Activated CD8-positive, alpha-beta memory T cell treated with anti-CD3 and anti-CD28 coated beads, Interleukin-2, amount 10 ng/mL, durations not matched to agents 7 days and 5 days (primary cell): ENCODE measurements at regions not wholly inside any gene's neighbourhood (a gene's known extent, or its start where the extent isn't known, plus 50 kb on each side); places are given as distances from the start of the nearest gene placed in this dataset.

Experiments used
- ATAC-seq: fragments of 150-1000 bp; cut with Tn5 transposase; one replicate; pipeline ENCODE4 v1.10.0; 2021; ENCODE audit warnings: moderate library complexity
- CTCF ChIA-PET: fragments of 350-600 bp; sonication (Branson Sonifier 250); formaldehyde crosslinking; loops from one replicate; lab custom pipeline; 2021; ENCODE audit warnings: antibody characterized with exemption; lab: Charles Lee
- DNase-seq: peaks from one replicate; pipeline ENCODE4 v3.0.0-alpha.2; 2020
- H3K27ac Mint-ChIP-seq: one replicate; pipeline ENCODE4 v1.8.0; 2021; ENCODE audit warnings: mild to moderate bottlenecking, mixed read lengths
- H3K27me3 Mint-ChIP-seq: one replicate; pipeline ENCODE4 v1.8.0; 2021; ENCODE audit warnings: mixed read lengths
- H3K36me3 Mint-ChIP-seq: one replicate; pipeline ENCODE4 v1.8.0; 2021; ENCODE audit warnings: mild to moderate bottlenecking, mixed read lengths
- H3K4me1 Mint-ChIP-seq: one replicate; pipeline ENCODE4 v1.8.0; 2021; ENCODE audit warnings: mixed read lengths
- H3K4me3 Mint-ChIP-seq: one replicate; pipeline ENCODE4 v1.8.0; 2021; ENCODE audit warnings: mild to moderate bottlenecking, moderate library complexity, mixed read lengths
- H3K9me3 Mint-ChIP-seq: one replicate; pipeline ENCODE4 v1.8.0; 2022; ENCODE audit warnings: low read depth, mixed read lengths

GRCh38 chr3:165476399-165477060 lies 280.3 kb upstream of the SLITRK3 start:
- Mint-ChIP-seq H3K27ac (no peak overlapping the region), H3K4me3 (no peak overlapping the region), H3K36me3 (no peaks in the 10 kb centered on the region), H3K27me3 (no peaks in the 10 kb centered on the region), H3K9me3 (peaks cover 3% of the 10 kb centered on the region), H3K4me1 (no peaks in the 10 kb centered on the region)
- ATAC-seq (no peak), DNase-seq (no peak)
- CTCF ChIA-PET, result no interaction called here

GRCh38 chr3:165466856-165467255 lies 270.7 kb upstream of the SLITRK3 start:
- ATAC-seq (no peak), DNase-seq (no peak)
- CTCF ChIA-PET, result no interaction called here
- Mint-ChIP-seq H3K9me3 (peaks cover 6% of the 10 kb centered on the region), H3K4me1 (no peaks in the 10 kb centered on the region), H3K27ac (no peak overlapping the region), H3K4me3 (no peak overlapping the region), H3K36me3 (no peaks in the 10 kb centered on the region), H3K27me3 (no peaks in the 10 kb centered on the region)

GRCh38 chr3:165464736-165465135 lies 268.6 kb upstream of the SLITRK3 start:
- CTCF ChIA-PET, result no interaction called here
- H3K27ac Mint-ChIP-seq, result no peak overlapping the region
- no peaks in the 10 kb centered on the region for H3K9me3 Mint-ChIP-seq
- H3K4me3 Mint-ChIP-seq, result no peak overlapping the region
- DNase-seq (no peak), ATAC-seq (no peak)
- H3K4me1 Mint-ChIP-seq, result no peaks in the 10 kb centered on the region
- H3K36me3 Mint-ChIP-seq, result no peaks in the 10 kb centered on the region
- H3K27me3 Mint-ChIP-seq, result no peaks in the 10 kb centered on the region

- no peak for DNase-seq
- no peak for ATAC-seq
- Mint-ChIP-seq H3K4me3 (no peak overlapping the region), H3K9me3 (peaks cover 3% of the 10 kb centered on the region), H3K4me1 (no peaks in the 10 kb centered on the region), H3K36me3 (no peaks in the 10 kb centered on the region), H3K27ac (no peak overlapping the region), H3K27me3 (no peaks in the 10 kb centered on the region)
- CTCF ChIA-PET, result interaction anchor here (0.5 kb wide), 1 partner anchor 100 kb away, joined by 3 read pairs; no protein-coding TSS in a partner anchor
Observed at GRCh38 chr3:165463531-165463930, 267.3 kb upstream of the SLITRK3 start.

GRCh38 chr3:165462636-165463334 lies 266.6 kb upstream of the SLITRK3 start:
- Mint-ChIP-seq H3K9me3 (peaks cover 3% of the 10 kb centered on the region), H3K4me1 (no peaks in the 10 kb centered on the region), H3K27ac (no peak overlapping the region), H3K4me3 (no peak overlapping the region), H3K36me3 (no peaks in the 10 kb centered on the region), H3K27me3 (no peaks in the 10 kb centered on the region)
- CTCF ChIA-PET, result interaction anchor here (0.5 kb wide), 1 partner anchor 101 kb away, joined by 3 read pairs; no protein-coding TSS in a partner anchor
- DNase-seq, result no peak
- no peak for ATAC-seq

- ATAC-seq (no peak), DNase-seq (no peak)
- Mint-ChIP-seq H3K27ac (no peak overlapping the region), H3K4me1 (no peaks in the 10 kb centered on the region), H3K36me3 (no peaks in the 10 kb centered on the region), H3K27me3 (no peaks in the 10 kb centered on the region), H3K9me3 (peaks cover 3% of the 10 kb centered on the region), H3K4me3 (no peak overlapping the region)
- CTCF ChIA-PET, result no interaction called here
Observed at GRCh38 chr3:165459924-165460835, 264.0 kb upstream of the SLITRK3 start.

- Mint-ChIP-seq H3K36me3 (no peaks in the 10 kb centered on the region), H3K4me1 (no peaks in the 10 kb centered on the region), H3K27ac (no peak overlapping the region), H3K9me3 (peaks cover 3% of the 10 kb centered on the region), H3K27me3 (no peaks in the 10 kb centered on the region), H3K4me3 (no peak overlapping the region)
- no peak for ATAC-seq
- no peak for DNase-seq
- CTCF ChIA-PET, result no interaction called here
Observed at GRCh38 chr3:165459111-165459510, 262.9 kb upstream of the SLITRK3 start.

- Mint-ChIP-seq H3K4me3 (no peak overlapping the region), H3K4me1 (no peaks in the 10 kb centered on the region), H3K9me3 (peaks cover 4% of the 10 kb centered on the region), H3K36me3 (no peaks in the 10 kb centered on the region), H3K27ac (no peak overlapping the region), H3K27me3 (no peaks in the 10 kb centered on the region)
- ATAC-seq (no peak), DNase-seq (no peak)
- CTCF ChIA-PET, result no interaction called here
Observed at GRCh38 chr3:165457096-165457495, 260.9 kb upstream of the SLITRK3 start.

- CTCF ChIA-PET, result no interaction called here
- Mint-ChIP-seq H3K4me1 (no peaks in the 10 kb centered on the region), H3K27me3 (no peaks in the 10 kb centered on the region), H3K4me3 (no peak overlapping the region), H3K27ac (no peak overlapping the region), H3K9me3 (peaks cover 4% of the 10 kb centered on the region), H3K36me3 (no peaks in the 10 kb centered on the region)
- DNase-seq (no peak), ATAC-seq (no peak)
Observed at GRCh38 chr3:165455793-165456192, 259.6 kb upstream of the SLITRK3 start.

- Mint-ChIP-seq H3K27me3 (no peaks in the 10 kb centered on the region), H3K4me3 (no peak overlapping the region), H3K27ac (no peak overlapping the region), H3K4me1 (no peaks in the 10 kb centered on the region), H3K9me3 (peaks cover 4% of the 10 kb centered on the region), H3K36me3 (no peaks in the 10 kb centered on the region)
- no peak for DNase-seq
- ATAC-seq, result no peak
- CTCF ChIA-PET, result no interaction called here
Observed at GRCh38 chr3:165455360-165455759, 259.2 kb upstream of the SLITRK3 start.

- CTCF ChIA-PET, result no interaction called here
- Mint-ChIP-seq H3K9me3 (peaks cover 8% of the 10 kb centered on the region), H3K4me1 (no peaks in the 10 kb centered on the region), H3K27me3 (no peaks in the 10 kb centered on the region), H3K27ac (no peak overlapping the region), H3K4me3 (no peak overlapping the region), H3K36me3 (no peaks in the 10 kb centered on the region)
- ATAC-seq, result no peak
- no peak for DNase-seq
Observed at GRCh38 chr3:165451371-165452070, 255.3 kb upstream of the SLITRK3 start.

- Mint-ChIP-seq H3K27ac (no peak overlapping the region), H3K27me3 (no peaks in the 10 kb centered on the region), H3K9me3 (peaks cover 6% of the 10 kb centered on the region), H3K4me3 (no peak overlapping the region), H3K36me3 (no peaks in the 10 kb centered on the region), H3K4me1 (no peaks in the 10 kb centered on the region)
- no peak for DNase-seq
- no peak for ATAC-seq
- CTCF ChIA-PET, result no interaction called here
Observed at GRCh38 chr3:165446555-165446954, 250.4 kb upstream of the SLITRK3 start.

GRCh38 chr3:165444745-165445144 lies 248.6 kb upstream of the SLITRK3 start:
- DNase-seq (no peak), ATAC-seq (no peak)
- Mint-ChIP-seq H3K27ac (no peak overlapping the region), H3K9me3 (peaks cover 11% of the 10 kb centered on the region), H3K27me3 (no peaks in the 10 kb centered on the region), H3K36me3 (no peaks in the 10 kb centered on the region), H3K4me1 (no peaks in the 10 kb centered on the region), H3K4me3 (no peak overlapping the region)
- CTCF ChIA-PET, result no interaction called here
